ENCODE measurements at regions not wholly inside any gene's neighbourhood (a gene's known extent, or its start where the extent isn't known, plus 50 kb on each side); places are given as distances from the start of the nearest gene placed in this dataset.

- H3K36me3 Mint-ChIP-seq: no peaks in the 10 kb centered on the region
- no peaks in the 10 kb centered on the region for H3K27me3 Mint-ChIP-seq
These were observed 372.3 kb downstream of the TMA16 start for GRCh38 chr4:163866728-163867315.

GRCh38 chr4:163868445-163868844 is 374.0 kb downstream of the TMA16 start:
- Mint-ChIP-seq H3K9me3 (no peaks in the 10 kb centered on the region), H3K36me3 (no peaks in the 10 kb centered on the region), H3K4me3 (no peak overlapping the region), H3K27ac (no peak overlapping the region), H3K4me1 (ENCODE audit: unreplicated experiment) (no peaks in the 10 kb centered on the region), H3K27me3 (no peaks in the 10 kb centered on the region)
- no peak for DNase-seq (ENCODE audit: extremely low spot score, unreplicated experiment)
- TF ChIP-seq CTCF (conservative IDR thresholded peaks at IDR 0.05): no peak

More at GRCh38 chr4:163866728-163867315, 372.3 kb downstream of the TMA16 start:
- DNase-seq (ENCODE audit: extremely low spot score, unreplicated experiment): no peak
- no peaks in the 10 kb centered on the region for H3K9me3 Mint-ChIP-seq
- H3K4me1 Mint-ChIP-seq (ENCODE audit: unreplicated experiment): no peaks in the 10 kb centered on the region
- TF ChIP-seq CTCF (conservative IDR thresholded peaks at IDR 0.05): no peak
- no peak overlapping the region for H3K4me3 Mint-ChIP-seq
- no peak overlapping the region for H3K27ac Mint-ChIP-seq

GRCh38 chr4:163871078-163871477 is 376.6 kb downstream of the TMA16 start:
- Mint-ChIP-seq H3K4me1 (ENCODE audit: unreplicated experiment) (no peaks in the 10 kb centered on the region), H3K9me3 (no peaks in the 10 kb centered on the region), H3K27me3 (no peaks in the 10 kb centered on the region), H3K4me3 (no peak overlapping the region), H3K36me3 (no peaks in the 10 kb centered on the region), H3K27ac (no peak overlapping the region)
- no peak for DNase-seq (ENCODE audit: extremely low spot score, unreplicated experiment)
- TF ChIP-seq CTCF (conservative IDR thresholded peaks at IDR 0.05): no peak

GRCh38 chr4:163875327-163875726 is 380.8 kb downstream of the TMA16 start:
- no peaks in the 10 kb centered on the region for H3K4me1 Mint-ChIP-seq (ENCODE audit: unreplicated experiment)
- H3K27me3 Mint-ChIP-seq: no peaks in the 10 kb centered on the region

GRCh38 chr4:163878336-163879121 is 384.0 kb downstream of the TMA16 start:
- DNase-seq (ENCODE audit: extremely low spot score, unreplicated experiment): no peak
- TF ChIP-seq CTCF (conservative IDR thresholded peaks at IDR 0.05): no peak
- Mint-ChIP-seq H3K27ac (no peak overlapping the region), H3K4me1 (ENCODE audit: unreplicated experiment) (no peaks in the 10 kb centered on the region), H3K27me3 (no peaks in the 10 kb centered on the region), H3K4me3 (no peak overlapping the region), H3K36me3 (no peaks in the 10 kb centered on the region), H3K9me3 (no peaks in the 10 kb centered on the region)

More at GRCh38 chr4:163875327-163875726, 380.8 kb downstream of the TMA16 start:
- no peak for TF ChIP-seq CTCF (conservative IDR thresholded peaks at IDR 0.05)
- Mint-ChIP-seq H3K27ac (peak overlapping the region; percentile 6), H3K36me3 (no peaks in the 10 kb centered on the region), H3K4me3 (no peak overlapping the region), H3K9me3 (no peaks in the 10 kb centered on the region)
- no peak for DNase-seq (ENCODE audit: extremely low spot score, unreplicated experiment)

All from type B pancreatic cell (in vitro differentiated cells).